CD4-positive, CD25-positive, alpha-beta regulatory T cell (primary cell): ENCODE measurements at regions not wholly inside any gene's neighbourhood (a gene's known extent, or its start where the extent isn't known, plus 50 kb on each side); places are given as distances from the start of the nearest gene placed in this dataset.

Experiments
- ATAC-seq, 2 donors: fragments of 150-1000 bp; cut with Tn5 transposase; one replicate each; pipeline ENCODE4 v1.10.0; 2021; ENCODE audit warnings: low read depth in 2 of 2, moderate number of reproducible peaks in 2 of 2, moderate library complexity in 1 of 2
- DNase-seq, 3 donors: peaks; one replicate each; pipeline versions ENCODE4 v3.0.0 to v3.0.0-alpha.2; 2012 to 2022; ENCODE audit warnings: mixed read lengths in 1 of 3
- H3K27ac ChIP-seq: one replicate; pipeline ENCODE4 v1.7.0; 2013; ENCODE audit warnings: mild to moderate bottlenecking, low read length; ENCODE audit not compliant: insufficient read depth, poor library complexity, severe bottlenecking
- H3K27me3 ChIP-seq: one replicate; pipeline ENCODE4 v1.7.0; 2013; ENCODE audit warnings: low read length; ENCODE audit not compliant: control insufficient read depth, insufficient read depth
- H3K36me3 ChIP-seq: one replicate; pipeline ENCODE4 v1.7.0; 2013; ENCODE audit warnings: mild to moderate bottlenecking, low read length, moderate library complexity; ENCODE audit not compliant: control insufficient read depth, insufficient read depth
- H3K4me1 ChIP-seq: 2 replicates; pipeline ENCODE4 v1.7.0; 2013; ENCODE audit warnings: mild to moderate bottlenecking, low read length; ENCODE audit not compliant: insufficient read depth, control insufficient read depth, poor library complexity, severe bottlenecking
- H3K4me3 ChIP-seq: one replicate; pipeline ENCODE4 v1.7.0; 2013; ENCODE audit warnings: low read depth, mild to moderate bottlenecking, low read length, moderate library complexity
- H3K9me3 ChIP-seq, 2 experiments: 1 replicate in 1 of 2; 2 replicates in 1 of 2; pipeline ENCODE4 v1.7.0; 2013; ENCODE audit warnings: low read length in 2 of 2, mild to moderate bottlenecking in 1 of 2, moderate library complexity in 1 of 2; ENCODE audit not compliant: control insufficient read depth in 2 of 2
- H3K27ac Mint-ChIP-seq, 3 donors: one replicate each; pipeline ENCODE4 v1.8.0; 2020 to 2022; ENCODE audit warnings: mild to moderate bottlenecking in 3 of 3, mixed read lengths in 3 of 3, moderate library complexity in 2 of 3
- H3K27me3 Mint-ChIP-seq: one replicate; pipeline ENCODE4 v1.8.0; 2022; ENCODE audit warnings: mild to moderate bottlenecking, mixed read lengths
- H3K36me3 Mint-ChIP-seq: one replicate; pipeline ENCODE4 v1.8.0; 2020; ENCODE audit warnings: mixed read lengths
- H3K4me1 Mint-ChIP-seq, 4 donors: one replicate each; pipeline ENCODE4 v1.8.0; 2020 to 2022; ENCODE audit warnings: mixed read lengths in 4 of 4, mild to moderate bottlenecking in 1 of 4
- H3K4me3 Mint-ChIP-seq, 4 donors: one replicate each; pipeline ENCODE4 v1.8.0; 2020 to 2022; ENCODE audit warnings: mild to moderate bottlenecking in 4 of 4, mixed read lengths in 4 of 4, moderate library complexity in 3 of 4
- H3K9me3 Mint-ChIP-seq, 7 donors: one replicate each; pipeline ENCODE4 v1.8.0; 2020 to 2022; ENCODE audit warnings: mixed read lengths in 7 of 7, mild to moderate bottlenecking in 3 of 7, moderate library complexity in 2 of 7

GRCh38 chr2:100744184-100744583 is 75.8 kb upstream of the NPAS2 start:
- Mint-ChIP-seq H3K27me3 (peaks cover 5% of the 10 kb centered on the region), H3K9me3 (peaks cover 0 to 1% (median 0%) of the 10 kb centered on the region in 7 donors), H3K36me3 (no peaks in the 10 kb centered on the region), H3K27ac (peak overlapping the region in 1 of 3 donors; percentile 29), H3K4me1 (no peaks in the 10 kb centered on the region), H3K4me3 (no peak overlapping the region)
- no peaks in the 10 kb centered on the region for H3K27me3 ChIP-seq
- no peak overlapping the region for H3K27ac ChIP-seq
- H3K36me3 ChIP-seq, result no peaks in the 10 kb centered on the region
- ATAC-seq (no peak), DNase-seq (no peak)
- H3K9me3 ChIP-seq, result no peaks in the 10 kb centered on the region
- no peak overlapping the region for H3K4me3 ChIP-seq
- no peaks in the 10 kb centered on the region for H3K4me1 ChIP-seq

GRCh38 chr2:100744589-100744988 is 75.3 kb upstream of the NPAS2 start:
- no peak for DNase-seq
- no peaks in the 10 kb centered on the region for H3K4me1 ChIP-seq
- Mint-ChIP-seq H3K27me3 (peaks cover 5% of the 10 kb centered on the region), H3K36me3 (no peaks in the 10 kb centered on the region), H3K4me1 (no peaks in the 10 kb centered on the region), H3K27ac (peak overlapping the region in 1 of 3 donors; percentile 29), H3K9me3 (peaks cover 0 to 1% (median 0%) of the 10 kb centered on the region in 7 donors), H3K4me3 (no peak overlapping the region)
- no peaks in the 10 kb centered on the region for H3K27me3 ChIP-seq
- H3K4me3 ChIP-seq, result no peak overlapping the region
- no peaks in the 10 kb centered on the region for H3K36me3 ChIP-seq
- H3K9me3 ChIP-seq, result no peaks in the 10 kb centered on the region
- ATAC-seq, result no peak
- H3K27ac ChIP-seq, result no peak overlapping the region

- H3K4me3 Mint-ChIP-seq, result no peak overlapping the region
- no peaks in the 10 kb centered on the region for H3K4me1 Mint-ChIP-seq
- ATAC-seq (no peak), DNase-seq (no peak)
- H3K36me3 ChIP-seq, result no peaks in the 10 kb centered on the region
- peaks cover 6% of the 10 kb centered on the region for H3K27me3 Mint-ChIP-seq
- no peaks in the 10 kb centered on the region for H3K27me3 ChIP-seq
- H3K4me1 ChIP-seq, result no peaks in the 10 kb centered on the region
- H3K27ac Mint-ChIP-seq, result no peak overlapping the region
- no peak overlapping the region for H3K4me3 ChIP-seq
- H3K36me3 Mint-ChIP-seq, result no peaks in the 10 kb centered on the region
- peaks cover 0 to 1% (median 0%) of the 10 kb centered on the region in 7 donors for H3K9me3 Mint-ChIP-seq
- H3K9me3 ChIP-seq, result no peaks in the 10 kb centered on the region
- no peak overlapping the region for H3K27ac ChIP-seq
Observed at GRCh38 chr2:100745604-100746003, 74.3 kb upstream of the NPAS2 start.

- Mint-ChIP-seq H3K4me3 (no peak overlapping the region), H3K4me1 (no peaks in the 10 kb centered on the region), H3K27me3 (peaks cover 12% of the 10 kb centered on the region), H3K9me3 (peaks cover 0 to 1% (median 0%) of the 10 kb centered on the region in 7 donors), H3K27ac (no peak overlapping the region), H3K36me3 (no peaks in the 10 kb centered on the region)
- no peaks in the 10 kb centered on the region for H3K9me3 ChIP-seq
- H3K4me3 ChIP-seq, result no peak overlapping the region
- no peak overlapping the region for H3K27ac ChIP-seq
- no peaks in the 10 kb centered on the region for H3K27me3 ChIP-seq
- ATAC-seq (no peak), DNase-seq (no peak)
- H3K36me3 ChIP-seq, result no peaks in the 10 kb centered on the region
- no peaks in the 10 kb centered on the region for H3K4me1 ChIP-seq
Observed at GRCh38 chr2:100747551-100747950, 72.4 kb upstream of the NPAS2 start.

- no peaks in the 10 kb centered on the region for H3K36me3 Mint-ChIP-seq
- Histone ChIP-seq H3K36me3 (no peaks in the 10 kb centered on the region), H3K27ac (no peak overlapping the region), H3K4me1 (no peaks in the 10 kb centered on the region), H3K4me3 (no peak overlapping the region), H3K27me3 (no peaks in the 10 kb centered on the region), H3K9me3 (no peaks in the 10 kb centered on the region)
- no peak overlapping the region for H3K4me3 Mint-ChIP-seq
- H3K4me1 Mint-ChIP-seq, result no peaks in the 10 kb centered on the region
- H3K27ac Mint-ChIP-seq, result no peak overlapping the region
- H3K27me3 Mint-ChIP-seq, result peaks cover 13% of the 10 kb centered on the region
- ATAC-seq (no peak), DNase-seq (no peak)
- H3K9me3 Mint-ChIP-seq, result peaks cover 0 to 1% (median 0%) of the 10 kb centered on the region in 7 donors
Observed at GRCh38 chr2:100747996-100748615, 71.8 kb upstream of the NPAS2 start.

GRCh38 chr2:100748673-100749072 is 71.3 kb upstream of the NPAS2 start:
- DNase-seq (no peak), ATAC-seq (no peak)
- Mint-ChIP-seq H3K4me1 (no peaks in the 10 kb centered on the region), H3K27me3 (peaks cover 13% of the 10 kb centered on the region), H3K27ac (no peak overlapping the region), H3K9me3 (peaks cover 0 to 1% (median 0%) of the 10 kb centered on the region in 7 donors), H3K36me3 (no peaks in the 10 kb centered on the region), H3K4me3 (no peak overlapping the region)
- Histone ChIP-seq H3K27ac (no peak overlapping the region), H3K4me1 (no peaks in the 10 kb centered on the region), H3K36me3 (no peaks in the 10 kb centered on the region), H3K4me3 (no peak overlapping the region), H3K9me3 (no peaks in the 10 kb centered on the region), H3K27me3 (no peaks in the 10 kb centered on the region)

GRCh38 chr2:100749771-100750542 is 70.0 kb upstream of the NPAS2 start:
- Mint-ChIP-seq H3K27ac (no peak overlapping the region), H3K4me3 (no peak overlapping the region), H3K27me3 (peaks cover 13% of the 10 kb centered on the region)

More at GRCh38 chr2:100749771-100750542, 70.0 kb upstream of the NPAS2 start:
- Mint-ChIP-seq H3K4me1 (no peaks in the 10 kb centered on the region), H3K36me3 (no peaks in the 10 kb centered on the region), H3K9me3 (peaks cover 0 to 1% (median 0%) of the 10 kb centered on the region in 7 donors)
- Histone ChIP-seq H3K36me3 (no peaks in the 10 kb centered on the region), H3K9me3 (no peaks in the 10 kb centered on the region), H3K4me1 (no peaks in the 10 kb centered on the region), H3K27ac (no peak overlapping the region), H3K27me3 (no peaks in the 10 kb centered on the region), H3K4me3 (no peak overlapping the region)
- DNase-seq, result no peak
- ATAC-seq, result no peak
